ENCODE measurements at regions not wholly inside any gene's neighbourhood (a gene's known extent, or its start where the extent isn't known, plus 50 kb on each side); places are given as distances from the start of the nearest gene placed in this dataset.

- TF ChIP-seq POLR2A (IDR thresholded peaks at IDR 0.05; ENCODE audit: low read depth, low read length) = no peak
- TF ChIP-seq TAF1 (IDR thresholded peaks at IDR 0.05; ENCODE audit: borderline replicate concordance, low read depth, low read length) = no peak
Measured at GRCh38 chr10:113226399-113226798, 276.4 kb downstream of the TCF7L2 start.

Measured in GM12892 (cell line).